Fibroblast of mammary gland (primary cell): ENCODE measurements at regions not wholly inside any gene's neighbourhood (a gene's known extent, or its start where the extent isn't known, plus 50 kb on each side); places are given as distances from the start of the nearest gene placed in this dataset.

ENCODE experiments used
- DNase-seq: peaks from one replicate; pipeline ENCODE4 v3.0.0-alpha.2; 2010; ENCODE audit warnings: low read depth
- H3K4me3 ChIP-seq: 2 replicates; pipeline ENCODE4 v1.5.1; 2011; ENCODE audit warnings: low read depth, mild to moderate bottlenecking, low read length, moderate library complexity; ENCODE audit not compliant: control insufficient read depth
- CTCF ChIP-seq: conservative IDR thresholded peaks from 2 replicates; pipeline ENCODE4 v1.5.1; 2011; ENCODE audit warnings: low read depth, low read length, inconsistent platforms; ENCODE audit not compliant: control insufficient read depth, insufficient read depth

DNA sequence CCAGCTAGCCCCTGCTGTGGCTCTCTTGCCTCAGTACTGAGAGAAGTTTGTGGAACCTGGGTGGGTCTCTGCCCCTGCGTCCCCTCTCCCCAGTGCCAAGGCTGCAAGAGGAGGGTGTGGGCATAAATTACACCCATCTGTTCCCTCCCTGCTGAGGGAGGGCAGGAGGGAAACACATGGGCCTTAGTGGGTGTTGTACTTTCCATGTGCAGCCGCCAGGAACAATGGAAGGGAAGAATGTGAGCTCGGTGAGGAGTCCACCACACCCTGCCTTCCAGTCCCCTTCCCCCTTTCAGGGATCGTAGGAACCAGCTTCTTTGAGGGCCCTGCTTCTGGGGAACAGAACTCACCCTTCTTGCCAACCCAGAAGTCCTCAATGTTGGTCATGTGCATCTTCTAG, 138.2 kb upstream of the KLF4 start:
- no peak overlapping the region for H3K4me3 ChIP-seq
- no peak for TF ChIP-seq CTCF
- no peak for DNase-seq

DNA sequence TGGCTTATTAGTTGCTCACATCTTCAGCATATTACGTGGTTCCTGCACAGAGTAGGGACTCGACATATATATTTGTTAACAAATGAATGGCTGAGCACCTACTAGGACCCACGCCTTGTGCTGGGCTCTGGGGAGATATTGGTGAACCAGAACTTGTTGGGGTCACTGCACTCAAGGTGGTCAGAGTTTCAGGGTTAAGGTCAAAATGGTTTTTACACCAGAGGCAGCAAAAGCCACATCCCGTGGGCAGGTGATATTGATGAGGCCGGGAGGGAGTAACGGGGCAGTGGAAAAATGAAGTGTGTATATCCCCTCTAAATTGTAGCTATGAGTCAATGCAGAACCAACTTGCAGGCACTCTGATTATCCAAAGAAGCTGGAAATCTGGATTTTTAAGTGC, 136.5 kb upstream of the KLF4 start:
- no peak for DNase-seq
- no peak overlapping the region for H3K4me3 ChIP-seq
- TF ChIP-seq CTCF: no peak

DNA sequence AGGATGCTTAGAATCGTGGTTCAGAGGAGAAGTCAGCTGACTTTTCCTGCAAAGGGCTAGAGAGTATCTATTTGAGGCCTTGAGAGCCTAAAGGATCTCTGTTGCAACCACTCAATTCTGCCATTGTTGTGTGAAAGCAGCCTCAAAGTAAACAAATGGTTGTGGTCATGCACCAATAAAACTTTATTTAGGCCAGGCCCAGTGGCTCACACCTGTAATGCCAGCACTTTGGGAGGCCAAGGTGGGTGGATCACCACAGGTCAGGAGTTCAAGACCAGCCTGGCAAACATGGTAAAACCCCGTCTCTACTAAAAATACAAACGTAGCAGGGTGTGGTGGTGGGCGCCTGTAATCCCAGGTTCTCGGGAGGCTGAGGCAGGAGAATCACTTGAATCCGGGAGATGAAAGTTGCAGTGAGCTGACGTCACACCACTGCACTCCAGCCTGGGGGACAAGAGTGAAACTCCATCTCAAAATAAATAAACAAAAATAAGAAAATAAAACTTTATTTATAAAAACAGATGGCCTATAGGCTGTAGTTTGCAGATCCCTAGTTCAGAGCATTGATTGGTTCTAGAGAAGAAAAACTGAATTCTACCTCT, 135.9 kb upstream of the KLF4 start:
- H3K4me3 ChIP-seq: no peak overlapping the region
- no peak for DNase-seq
- no peak for TF ChIP-seq CTCF

GRCh38 chr9:107624234-107624948, 134.8 kb upstream of the KLF4 start:
- TF ChIP-seq CTCF: no peak

DNA sequence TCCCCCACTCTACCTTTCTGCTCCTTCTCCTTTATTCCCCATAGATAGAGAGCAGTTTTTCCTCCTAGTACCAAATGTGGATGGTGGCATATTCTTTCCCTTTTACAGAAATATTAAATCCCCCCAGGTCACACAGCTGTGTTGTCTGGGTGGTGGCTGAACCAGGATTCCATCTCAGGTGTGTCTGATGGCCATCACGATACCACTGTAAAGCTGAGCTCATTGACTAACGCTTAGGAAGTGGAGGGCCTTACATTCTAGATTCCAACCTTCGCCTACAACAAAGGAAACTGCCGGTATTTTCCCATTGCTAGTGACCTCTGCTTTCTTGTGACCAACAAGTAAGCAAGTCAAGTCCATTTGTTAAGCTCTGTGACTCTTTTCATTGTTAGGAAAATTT, 131.9 kb upstream of the KLF4 start:
- no peak for DNase-seq
- TF ChIP-seq CTCF: no peak
- H3K4me3 ChIP-seq: no peak overlapping the region

More at GRCh38 chr9:107624234-107624948, 134.8 kb upstream of the KLF4 start:
- H3K4me3 ChIP-seq: no peak overlapping the region
- peak; percentile 75 for DNase-seq

DNA sequence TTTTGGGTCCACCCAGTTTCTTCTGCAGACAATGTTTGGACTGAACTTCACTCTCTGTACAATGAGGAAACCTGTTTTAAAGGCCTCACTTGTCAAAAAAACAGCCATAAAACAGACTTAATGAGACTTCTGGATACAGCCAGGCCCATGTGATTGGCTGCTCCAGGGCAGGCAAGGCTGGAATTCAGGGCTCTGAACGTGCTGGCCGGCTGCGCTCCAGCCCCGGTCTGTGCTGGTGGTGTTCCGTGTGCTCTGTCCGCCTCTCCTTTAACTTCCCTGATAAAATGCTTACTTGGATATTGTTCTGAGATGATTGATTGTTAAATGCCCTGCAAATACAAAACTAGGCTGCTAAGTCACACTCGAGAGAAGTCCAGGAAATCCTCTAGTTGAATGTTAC, 131.2 kb upstream of the KLF4 start:
- H3K4me3 ChIP-seq: no peak overlapping the region
- no peak for TF ChIP-seq CTCF
- no peak for DNase-seq

DNA sequence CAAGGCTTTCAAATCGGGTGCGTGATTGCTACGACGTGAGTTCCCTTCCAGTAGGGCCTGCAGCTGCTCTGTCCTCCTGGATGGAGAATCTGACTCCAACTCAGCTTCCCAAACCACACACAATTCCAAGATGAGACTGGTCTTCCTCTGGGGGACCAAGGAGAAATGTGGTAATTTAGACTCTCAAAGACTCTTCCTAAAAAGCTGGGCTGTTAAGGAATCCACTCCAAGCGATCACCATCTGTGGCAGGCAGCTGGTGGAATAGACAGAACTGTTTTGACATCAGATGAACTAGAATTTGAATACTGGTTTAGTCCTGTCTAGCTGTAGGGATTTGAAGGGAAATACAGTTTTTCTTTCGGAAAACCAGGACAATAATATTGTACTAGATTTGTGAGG, 130.7 kb upstream of the KLF4 start:
- no peak for TF ChIP-seq CTCF
- no peak for DNase-seq
- H3K4me3 ChIP-seq: no peak overlapping the region
